ENCODE measurements at regions not wholly inside any gene's neighbourhood (a gene's known extent, or its start where the extent isn't known, plus 50 kb on each side); places are given as distances from the start of the nearest gene placed in this dataset.
"Not testable (repeated sequence)": the region's sequence is repeated elsewhere in the genome, so short reads cannot be mapped to it uniquely, and the experiment has no call there.

- Histone ChIP-seq H3K4me2 (ENCODE audit: low read length) (no peak overlapping the region), H3K36me3 (ENCODE audit: control insufficient read depth, insufficient read depth, low read length) (no peaks in the 10 kb centered on the region), H3K79me2 (no peaks in the 10 kb centered on the region), H3K4me3 (ENCODE audit: low read depth, low read length) (no peak overlapping the region), H3K27me3 (ENCODE audit: control insufficient read depth, insufficient read depth, low read length) (no peaks in the 10 kb centered on the region), H3K27ac (no peak overlapping the region), H3K4me1 (no peaks in the 10 kb centered on the region), H3K9me3 (ENCODE audit: control insufficient read depth, low read length) (no peaks in the 10 kb centered on the region), H2AFZ (no peak overlapping the region), H3K9ac (no peak overlapping the region)
- no peak for TF ChIP-seq CTCF (IDR thresholded peaks at IDR 0.05)
Measured at GRCh38 chr3:148510561-148510960, 187.1 kb upstream of the AGTR1 start.

- no peaks in the 10 kb centered on the region for H3K9me3 ChIP-seq (ENCODE audit: control insufficient read depth, low read length)
- H3K4me3 ChIP-seq (ENCODE audit: low read depth, low read length): no peak overlapping the region
- no peaks in the 10 kb centered on the region for H3K4me1 ChIP-seq
- no peaks in the 10 kb centered on the region for H3K79me2 ChIP-seq
- no peak overlapping the region for H2AFZ ChIP-seq
- H3K36me3 ChIP-seq (ENCODE audit: control insufficient read depth, insufficient read depth, low read length): no peaks in the 10 kb centered on the region
- no peak overlapping the region for H3K9ac ChIP-seq
- no peak overlapping the region for H3K4me2 ChIP-seq (ENCODE audit: low read length)
- H3K27ac ChIP-seq: no peak overlapping the region
- TF ChIP-seq CTCF (IDR thresholded peaks at IDR 0.05): no peak
- no peaks in the 10 kb centered on the region for H3K27me3 ChIP-seq (ENCODE audit: control insufficient read depth, insufficient read depth, low read length)
Measured at GRCh38 chr3:148512648-148513047, 185.1 kb upstream of the AGTR1 start.

- H2AFZ ChIP-seq: no peak overlapping the region
- no peaks in the 10 kb centered on the region for H3K36me3 ChIP-seq (ENCODE audit: control insufficient read depth, insufficient read depth, low read length)
- H3K4me3 ChIP-seq (ENCODE audit: low read depth, low read length): no peak overlapping the region
- no peak overlapping the region for H3K4me2 ChIP-seq (ENCODE audit: low read length)
- no peaks in the 10 kb centered on the region for H3K27me3 ChIP-seq (ENCODE audit: control insufficient read depth, insufficient read depth, low read length)
- H3K9me3 ChIP-seq (ENCODE audit: control insufficient read depth, low read length): no peaks in the 10 kb centered on the region
- no peaks in the 10 kb centered on the region for H3K4me1 ChIP-seq
- H3K9ac ChIP-seq: no peak overlapping the region
- TF ChIP-seq CTCF (IDR thresholded peaks at IDR 0.05): no peak
- no peaks in the 10 kb centered on the region for H3K79me2 ChIP-seq
- H3K27ac ChIP-seq: no peak overlapping the region
Measured at GRCh38 chr3:148513096-148513543, 184.6 kb upstream of the AGTR1 start.

- Histone ChIP-seq H3K4me1 (no peaks in the 10 kb centered on the region), H3K27ac (no peak overlapping the region), H3K27me3 (ENCODE audit: control insufficient read depth, insufficient read depth, low read length) (no peaks in the 10 kb centered on the region), H2AFZ (no peak overlapping the region), H3K79me2 (no peaks in the 10 kb centered on the region), H3K9me3 (ENCODE audit: control insufficient read depth, low read length) (no peaks in the 10 kb centered on the region), H3K36me3 (ENCODE audit: control insufficient read depth, insufficient read depth, low read length) (no peaks in the 10 kb centered on the region), H3K9ac (no peak overlapping the region), H3K4me2 (ENCODE audit: low read length) (no peak overlapping the region), H3K4me3 (ENCODE audit: low read depth, low read length) (no peak overlapping the region)
- TF ChIP-seq CTCF (IDR thresholded peaks at IDR 0.05): no peak
Measured at GRCh38 chr3:148518520-148518919, 179.2 kb upstream of the AGTR1 start.

- not testable (repeated sequence) for H3K9ac ChIP-seq; H3K4me3 ChIP-seq (ENCODE audit: low read depth, low read length); H3K27ac ChIP-seq; H3K36me3 ChIP-seq (ENCODE audit: control insufficient read depth, insufficient read depth, low read length); H3K9me3 ChIP-seq (ENCODE audit: control insufficient read depth, low read length); H2AFZ ChIP-seq; H3K4me2 ChIP-seq (ENCODE audit: low read length); H3K27me3 ChIP-seq (ENCODE audit: control insufficient read depth, insufficient read depth, low read length); H3K79me2 ChIP-seq; H3K4me1 ChIP-seq
Measured at GRCh38 chr3:148525621-148526020, 172.1 kb upstream of the AGTR1 start.

Measured in parathyroid adenoma (tissue), 2 donors.